ENCODE measurements at regions not wholly inside any gene's neighbourhood (a gene's known extent, or its start where the extent isn't known, plus 50 kb on each side); places are given as distances from the start of the nearest gene placed in this dataset.
"Not testable (repeated sequence)": the region's sequence is repeated elsewhere in the genome, so short reads cannot be mapped to it uniquely, and the experiment has no call there.

GRCh38 chr4:19021617-19022016 is 1000.1 kb upstream of the LCORL start:
- ATAC-seq (no peak), DNase-seq (ENCODE audit: low spot score) (no peak)

- ATAC-seq; DNase-seq (ENCODE audit: low spot score): not testable (repeated sequence)
Observed at GRCh38 chr4:19016550-19016949, 995.0 kb upstream of the LCORL start.

GRCh38 chr4:19014594-19014993 is 993.0 kb upstream of the LCORL start:
- DNase-seq (ENCODE audit: low spot score), result no peak
- no peak for ATAC-seq

GRCh38 chr4:19010761-19011160 is 989.2 kb upstream of the LCORL start:
- no peak for DNase-seq (ENCODE audit: low spot score)
- ATAC-seq, result no peak

GRCh38 chr4:19009881-19010280 is 988.3 kb upstream of the LCORL start:
- no peak for DNase-seq (ENCODE audit: low spot score)
- ATAC-seq, result no peak

GRCh38 chr4:19005211-19005610 is 983.7 kb upstream of the LCORL start:
- DNase-seq (ENCODE audit: low spot score) (no peak), ATAC-seq (no peak)

- no peak for ATAC-seq
Observed at GRCh38 chr4:19002170-19002569, 980.6 kb upstream of the LCORL start.

GRCh38 chr4:18999595-18999994 is 978.0 kb upstream of the LCORL start:
- DNase-seq (ENCODE audit: low spot score) (no peak), ATAC-seq (no peak)

More at GRCh38 chr4:19002170-19002569, 980.6 kb upstream of the LCORL start:
- no peak for DNase-seq (ENCODE audit: low spot score)

- ATAC-seq, result no peak
- no peak for DNase-seq (ENCODE audit: low spot score)
Observed at GRCh38 chr4:18981234-18981615, 959.7 kb upstream of the LCORL start.

- ATAC-seq, result no peak
- DNase-seq (ENCODE audit: low spot score), result no peak
Observed at GRCh38 chr4:18980516-18981233, 959.1 kb upstream of the LCORL start.

GRCh38 chr4:18976884-18977283 is 955.3 kb upstream of the LCORL start:
- ATAC-seq, result no peak
- no peak for DNase-seq (ENCODE audit: low spot score)

GRCh38 chr4:18975916-18976808 is 954.6 kb upstream of the LCORL start:
- ATAC-seq (no peak), DNase-seq (ENCODE audit: low spot score) (no peak)

- DNase-seq (ENCODE audit: low spot score) (no peak), ATAC-seq (no peak)
Observed at GRCh38 chr4:18973296-18973695, 951.7 kb upstream of the LCORL start.

- DNase-seq (ENCODE audit: low spot score), result no peak
- no peak for ATAC-seq
Observed at GRCh38 chr4:18961879-18962278, 940.3 kb upstream of the LCORL start.

GRCh38 chr4:18961266-18961665 is 939.7 kb upstream of the LCORL start:
- no peak for ATAC-seq
- DNase-seq (ENCODE audit: low spot score), result no peak

- ATAC-seq (no peak), DNase-seq (ENCODE audit: low spot score) (no peak)
Observed at GRCh38 chr4:18957716-18958115, 936.2 kb upstream of the LCORL start.

GRCh38 chr4:18954538-18954937 is 933.0 kb upstream of the LCORL start:
- DNase-seq (ENCODE audit: low spot score) (no peak), ATAC-seq (no peak)

- ATAC-seq (no peak), DNase-seq (ENCODE audit: low spot score) (no peak)
Observed at GRCh38 chr4:18953613-18954012, 932.1 kb upstream of the LCORL start.

- no peak for DNase-seq (ENCODE audit: low spot score)
- no peak for ATAC-seq
Observed at GRCh38 chr4:18945464-18945863, 923.9 kb upstream of the LCORL start.

GRCh38 chr4:18942874-18943273 is 921.3 kb upstream of the LCORL start:
- DNase-seq (ENCODE audit: low spot score) (no peak), ATAC-seq (no peak)

- ATAC-seq (no peak), DNase-seq (ENCODE audit: low spot score) (no peak)
Observed at GRCh38 chr4:18938343-18939099, 917.0 kb upstream of the LCORL start.

- DNase-seq (ENCODE audit: low spot score), result no peak
- ATAC-seq, result no peak
Observed at GRCh38 chr4:18937746-18938145, 916.2 kb upstream of the LCORL start.

All from left lobe of liver (tissue), 2 donors.